Glomerular endothelial cell (primary cell): ENCODE measurements at regions not wholly inside any gene's neighbourhood (a gene's known extent, or its start where the extent isn't known, plus 50 kb on each side); places are given as distances from the start of the nearest gene placed in this dataset.
"Not testable (repeated sequence)": the region's sequence is repeated elsewhere in the genome, so short reads cannot be mapped to it uniquely, and the experiment has no call there.

Experiments used
- DNase-seq: peaks from one replicate; pipeline ENCODE4 v3.0.0-alpha.2; 2011; ENCODE audit warnings: low read depth, low spot score; ENCODE audit errors: extremely low read depth

DNA sequence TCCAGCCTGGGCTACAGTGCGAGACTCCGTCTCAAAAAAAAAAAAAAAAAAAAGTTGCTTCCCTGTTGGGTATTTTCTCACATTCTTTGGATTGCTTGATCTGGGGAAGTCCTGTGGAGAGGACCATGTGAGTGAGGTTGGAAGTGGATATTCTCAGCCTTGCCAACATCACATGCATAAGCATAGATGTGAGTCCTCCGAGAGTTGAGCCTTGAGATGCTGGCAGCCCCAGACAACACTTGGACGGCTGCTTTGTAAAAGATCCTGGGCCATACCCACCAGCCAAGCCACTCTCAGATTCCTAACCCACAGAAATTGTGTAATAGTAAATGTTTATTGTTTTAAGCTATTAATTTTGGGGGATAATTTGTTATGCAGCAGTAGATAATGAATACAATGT, 1570.0 kb upstream of the GOT2 start:
- no peak for DNase-seq

DNA sequence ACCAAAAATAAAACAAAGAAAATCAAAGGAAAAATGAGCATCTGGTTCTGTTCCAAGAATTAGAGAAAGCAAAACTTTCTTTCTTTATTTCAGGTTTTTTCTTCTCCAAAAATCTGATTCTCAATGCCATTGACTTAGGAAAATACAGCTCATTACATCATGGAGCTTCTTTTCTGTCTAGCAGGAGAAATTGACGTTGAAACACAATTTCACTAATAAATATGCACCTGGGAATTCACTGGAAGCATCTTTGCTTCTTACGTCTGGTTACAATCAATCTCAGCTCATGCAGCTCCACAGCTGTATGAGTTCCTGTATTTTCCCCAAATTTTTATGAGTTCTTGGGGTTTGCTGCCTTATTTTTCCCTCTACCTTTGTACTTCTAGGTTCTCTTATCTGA, 1568.6 kb upstream of the GOT2 start:
- DNase-seq, result no peak

DNA sequence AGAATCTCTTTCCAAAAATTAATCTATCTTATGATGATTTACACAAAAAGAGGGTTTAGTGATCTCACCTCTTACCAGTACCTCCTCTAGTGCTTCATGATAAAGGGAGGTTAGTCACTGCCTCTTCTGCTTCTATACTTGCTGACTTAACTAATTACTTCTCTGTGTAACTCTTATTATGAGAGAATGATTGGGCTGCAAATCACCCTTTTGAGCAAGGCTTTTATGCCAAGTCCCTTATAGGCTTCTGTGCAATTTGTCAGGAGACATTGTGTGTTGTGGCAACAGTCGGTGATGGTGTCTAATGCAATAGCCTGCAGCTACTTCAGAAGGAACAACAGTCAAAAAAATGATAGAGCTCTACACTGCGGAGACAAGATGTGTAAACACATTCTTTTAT, 1568.1 kb upstream of the GOT2 start:
- DNase-seq, result no peak

DNA sequence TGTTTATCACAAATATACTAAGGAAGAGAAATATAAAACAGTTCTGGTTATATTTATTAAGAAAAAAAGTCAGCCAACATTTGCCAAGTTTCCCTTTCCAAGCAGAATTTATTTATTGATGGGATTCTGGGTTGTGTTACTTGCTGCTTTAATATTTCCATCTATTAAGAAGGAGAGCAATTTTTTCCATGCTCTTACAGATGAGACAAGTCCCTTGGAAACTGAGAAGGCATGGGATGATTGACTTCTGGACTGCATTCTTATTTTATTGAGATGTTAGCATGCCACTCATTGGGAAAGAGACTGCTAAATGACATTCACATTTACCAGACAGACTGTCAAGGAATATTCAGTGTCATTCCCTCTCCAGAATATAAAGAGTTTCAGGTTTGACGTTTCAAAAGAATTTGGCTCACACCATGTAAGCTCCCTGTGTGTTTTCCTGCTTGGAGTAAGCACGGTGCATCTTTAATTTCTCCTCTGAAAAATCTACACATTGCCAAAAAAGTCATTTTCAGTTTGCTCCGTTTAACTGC, 1565.2 kb upstream of the GOT2 start:
- no peak for DNase-seq

DNA sequence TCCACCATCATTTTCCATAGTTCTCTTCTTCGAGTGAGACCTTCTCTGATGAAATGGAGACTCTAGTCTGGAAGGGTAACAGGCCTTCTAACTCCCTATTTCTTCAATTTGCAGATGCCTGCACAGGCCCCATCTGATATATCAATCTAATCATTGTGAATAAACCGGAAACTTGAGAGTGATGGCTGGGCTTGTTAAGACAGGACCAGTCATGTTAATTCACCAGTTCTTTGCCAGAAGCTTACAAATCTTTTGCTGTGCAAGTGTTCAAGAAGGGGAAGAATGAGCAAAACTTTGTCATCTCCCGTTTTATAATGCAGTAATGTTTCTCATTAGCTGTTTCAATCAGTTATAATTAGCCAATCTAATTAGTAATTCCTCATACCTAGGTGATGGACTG, 1561.3 kb upstream of the GOT2 start:
- DNase-seq, result no peak

DNA sequence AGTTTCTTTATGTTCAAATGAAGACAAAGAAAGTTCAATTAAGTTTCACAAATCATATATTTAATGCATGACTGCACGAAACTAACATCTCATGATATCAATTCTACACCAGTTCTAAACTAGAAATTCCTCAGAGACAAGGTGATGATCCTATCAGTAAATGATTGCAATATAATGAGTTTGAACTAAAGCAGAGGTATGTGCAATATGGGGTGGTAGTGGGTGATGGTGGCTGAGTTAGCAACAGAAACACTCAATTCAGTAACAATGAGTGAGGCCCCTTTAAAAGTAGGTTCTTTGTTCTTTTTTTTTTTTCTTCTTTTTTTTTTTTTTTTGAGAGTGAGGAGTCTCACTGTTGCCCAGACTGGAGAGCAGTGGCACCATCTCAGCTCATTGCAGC, 1551.7 kb upstream of the GOT2 start:
- DNase-seq, result no peak

DNA sequence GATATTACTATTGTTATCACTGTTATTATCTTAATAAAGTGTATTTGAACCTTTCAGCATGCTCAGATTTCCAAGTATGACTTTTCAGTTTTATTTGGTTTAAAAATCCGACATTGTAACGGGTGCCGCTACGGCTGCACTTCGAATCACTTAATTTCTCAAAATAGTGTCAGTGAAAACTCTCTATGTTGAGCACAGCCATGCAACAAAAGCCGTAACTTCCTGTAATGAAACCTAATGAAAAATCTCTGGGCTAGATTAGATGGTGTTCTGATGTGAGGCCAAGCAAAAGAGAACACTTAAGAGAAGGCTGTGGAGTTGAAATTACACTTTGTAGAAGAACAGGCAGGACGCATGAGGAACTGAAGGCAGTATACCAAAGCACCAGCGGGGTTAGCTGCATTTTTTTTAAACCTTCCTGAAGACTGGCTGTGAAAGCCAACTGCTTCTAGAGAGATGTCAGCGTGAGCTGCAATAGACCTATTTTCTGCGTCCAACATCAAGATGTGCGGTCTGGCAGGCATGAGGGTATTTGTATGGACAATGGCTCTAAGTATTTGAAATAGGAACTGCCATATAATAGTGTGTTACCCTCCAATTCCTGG, 1545.0 kb upstream of the GOT2 start:
- DNase-seq, result no peak

DNA sequence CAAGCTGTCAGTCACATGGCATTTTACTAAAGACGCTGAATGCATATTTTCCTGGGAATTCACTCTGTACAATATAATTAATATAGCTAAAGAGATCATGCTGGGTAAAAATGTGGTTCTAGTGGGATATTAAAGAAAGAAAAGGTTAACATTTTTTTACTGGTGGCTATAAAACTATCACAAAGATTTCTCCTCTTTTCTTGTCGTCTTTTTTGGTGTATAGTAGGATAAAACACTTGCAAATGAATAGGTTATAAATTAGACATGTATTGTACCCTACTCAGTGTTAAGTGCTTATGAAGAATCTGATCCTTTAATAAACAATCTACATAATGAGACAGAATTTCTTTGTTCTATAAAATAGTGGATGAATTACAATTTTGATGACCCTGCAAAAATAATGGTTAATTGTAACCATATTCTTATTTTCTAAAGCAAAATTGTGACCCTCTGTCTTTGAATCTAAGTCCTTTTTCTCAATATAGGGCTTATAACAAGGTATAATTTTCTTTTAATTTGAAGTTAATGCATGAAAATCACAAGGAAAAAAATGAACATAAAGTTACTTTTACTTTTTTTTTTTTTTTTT, 1540.4 kb upstream of the GOT2 start:
- DNase-seq, result no peak

DNA sequence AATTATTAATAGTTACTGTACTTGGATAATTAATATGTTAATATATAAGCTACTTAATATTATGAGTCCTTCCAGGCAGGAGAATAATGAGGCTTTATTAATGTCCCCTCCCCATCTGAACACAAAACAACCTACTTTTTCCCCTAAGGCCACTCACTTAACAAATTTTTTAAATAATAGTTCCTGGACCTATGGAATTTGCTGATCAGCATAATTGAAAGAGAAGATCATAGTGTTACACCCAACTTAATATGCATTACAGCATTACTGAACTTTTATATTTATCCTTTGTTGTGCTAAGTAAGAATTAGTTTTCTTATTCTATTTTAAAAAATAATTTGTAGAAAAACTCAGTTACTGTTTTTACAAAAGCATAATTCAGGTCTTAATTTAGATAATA, 1537.7 kb upstream of the GOT2 start:
- no peak for DNase-seq

DNA sequence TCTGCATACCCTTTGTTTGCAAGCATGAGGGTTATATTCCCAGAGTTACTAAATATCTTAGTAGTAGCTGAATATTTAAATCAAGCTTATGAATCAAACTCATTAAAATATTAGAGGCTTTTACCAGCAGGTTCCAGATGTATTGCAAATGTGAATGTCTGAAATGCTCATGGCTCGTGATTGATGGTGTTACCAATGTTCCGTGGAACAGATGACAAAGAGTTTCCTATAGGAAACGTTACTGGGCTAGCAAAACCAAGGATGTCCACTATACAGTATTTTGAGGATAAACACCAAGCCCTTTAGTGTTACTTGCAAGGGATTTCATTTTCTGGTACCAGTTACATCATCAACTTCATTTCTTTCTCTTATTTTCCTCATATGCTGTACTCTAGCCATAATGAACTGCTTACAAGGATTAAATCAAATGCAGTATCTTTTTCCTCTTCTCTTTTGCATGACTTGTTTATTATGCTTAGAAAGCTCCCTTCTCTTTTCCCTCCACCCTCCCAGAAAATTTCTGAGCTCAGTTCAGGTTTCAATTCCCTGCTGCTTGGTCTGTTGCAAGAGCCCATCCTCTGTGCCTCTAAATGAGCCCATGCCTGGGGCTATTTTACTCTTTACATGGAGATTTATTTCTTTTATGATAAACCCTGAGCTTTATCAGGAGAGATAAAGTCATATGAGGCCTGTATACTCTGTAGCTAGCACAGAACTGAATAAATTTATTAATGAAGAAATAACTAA, 1537.1 kb upstream of the GOT2 start:
- DNase-seq, result no peak

DNA sequence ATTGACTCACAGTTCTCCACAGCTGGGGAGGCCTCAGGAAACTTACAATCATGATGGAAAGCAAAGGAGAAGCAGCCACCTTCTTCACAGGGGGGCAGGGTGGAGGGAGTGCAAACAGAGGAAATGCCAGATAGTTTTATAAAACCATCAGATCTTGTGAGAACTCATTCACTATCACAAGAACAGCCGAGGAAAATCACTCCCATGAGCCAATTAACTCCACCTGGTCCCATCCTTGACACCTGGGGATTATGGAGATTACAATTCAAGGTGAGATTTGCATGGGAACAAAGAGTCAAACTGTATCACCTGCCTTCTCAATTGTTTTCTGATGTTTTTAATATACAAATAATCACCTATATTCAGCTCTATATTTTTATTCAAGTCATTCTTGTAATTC, 1527.3 kb upstream of the GOT2 start:
- no peak for DNase-seq

DNA sequence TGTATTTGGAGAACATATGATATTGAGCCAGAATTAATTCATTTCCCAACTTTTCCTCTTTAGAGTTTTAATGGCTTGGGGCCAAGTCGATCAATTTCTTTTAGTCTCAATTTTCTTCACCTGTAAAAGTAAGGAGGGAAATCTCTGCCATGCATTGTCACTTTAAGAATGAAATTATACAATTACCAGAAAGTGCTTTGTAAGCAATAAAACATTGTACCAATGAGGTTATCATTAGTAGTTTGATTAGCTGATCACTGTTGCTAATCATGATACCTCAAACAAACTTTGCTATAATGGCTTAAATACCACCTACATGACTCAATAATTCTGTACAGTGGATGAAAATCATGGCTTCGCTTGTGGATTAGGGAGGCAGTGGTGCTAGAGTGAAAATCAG, 1525.8 kb upstream of the GOT2 start:
- DNase-seq, result no peak

DNA sequence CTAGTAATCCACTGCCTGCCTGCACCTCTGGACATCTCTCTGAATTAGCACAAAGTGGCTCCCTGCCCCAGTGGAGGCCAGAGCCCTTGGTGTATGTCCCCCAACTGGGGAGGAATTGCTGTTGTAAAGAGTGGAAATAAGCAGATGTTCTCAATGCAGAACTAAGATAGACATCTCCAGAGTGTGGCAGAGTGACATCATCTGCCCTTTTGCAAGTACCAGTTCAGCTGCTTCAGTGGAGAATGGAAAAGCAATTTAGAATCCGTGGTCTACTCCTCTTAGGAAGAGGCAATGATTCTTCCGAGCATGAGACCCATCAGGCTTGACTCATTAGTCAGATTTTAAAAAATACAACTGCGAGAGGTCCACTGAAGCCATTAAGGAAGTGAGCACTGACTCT, 1512.0 kb upstream of the GOT2 start:
- DNase-seq, result no peak

DNA sequence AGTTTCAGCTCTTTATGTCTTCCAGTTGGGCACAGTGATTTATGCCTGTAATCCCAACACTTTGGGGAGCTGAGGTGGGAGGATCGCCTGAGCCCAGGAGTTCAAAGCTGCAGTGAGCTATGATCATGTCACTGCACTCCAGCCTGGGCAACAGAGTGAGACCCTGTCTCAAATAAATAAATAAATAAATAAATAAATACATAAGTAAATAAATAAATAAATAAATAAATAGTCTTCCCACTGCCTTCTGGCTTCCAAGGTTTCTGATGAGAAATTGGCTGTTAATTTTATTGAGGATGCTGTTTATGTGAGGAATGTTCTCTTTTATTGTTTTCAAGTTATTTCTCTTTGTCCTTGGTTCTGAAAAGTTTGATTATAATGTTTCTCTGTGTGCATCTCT, 1507.6 kb upstream of the GOT2 start:
- no peak for DNase-seq

DNA sequence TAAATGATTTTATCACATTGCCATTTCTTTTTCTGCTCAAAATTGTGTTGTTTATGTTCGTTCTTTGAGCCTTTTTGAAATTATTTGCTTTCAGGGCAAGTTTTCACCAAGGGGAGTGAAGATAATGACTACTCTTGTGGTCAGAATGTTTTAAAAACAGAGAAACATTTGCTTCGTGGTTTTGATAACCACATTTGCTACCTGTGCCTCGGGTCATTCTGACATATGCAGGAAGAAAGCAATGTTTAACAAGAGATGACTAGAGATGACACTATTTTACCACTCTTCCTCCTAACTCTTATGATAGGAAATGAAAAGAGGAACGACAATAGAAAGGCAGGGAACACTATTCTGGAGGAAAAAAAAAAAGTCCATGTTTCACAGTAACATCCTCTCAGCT, 1496.5 kb upstream of the GOT2 start:
- DNase-seq, result no peak

DNA sequence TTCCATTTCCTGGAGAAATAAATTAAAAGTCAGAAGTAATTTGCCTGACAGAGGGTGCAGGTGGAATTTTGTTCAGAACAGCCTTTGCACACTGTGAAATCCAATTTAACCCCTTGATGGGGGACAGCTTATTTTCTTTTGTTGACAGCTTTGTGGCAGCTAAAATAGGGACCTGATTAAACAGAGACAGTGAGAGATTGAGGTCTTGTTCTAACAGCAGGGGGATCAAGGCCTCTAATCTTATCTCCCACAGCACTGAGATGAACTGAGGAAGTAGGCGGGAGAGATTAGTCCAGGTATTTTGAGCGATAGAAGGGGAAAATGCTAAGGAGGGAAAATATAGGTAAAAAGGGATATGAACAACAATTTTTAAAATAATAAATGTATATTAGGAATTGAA, 1491.4 kb upstream of the GOT2 start:
- no peak for DNase-seq

DNA sequence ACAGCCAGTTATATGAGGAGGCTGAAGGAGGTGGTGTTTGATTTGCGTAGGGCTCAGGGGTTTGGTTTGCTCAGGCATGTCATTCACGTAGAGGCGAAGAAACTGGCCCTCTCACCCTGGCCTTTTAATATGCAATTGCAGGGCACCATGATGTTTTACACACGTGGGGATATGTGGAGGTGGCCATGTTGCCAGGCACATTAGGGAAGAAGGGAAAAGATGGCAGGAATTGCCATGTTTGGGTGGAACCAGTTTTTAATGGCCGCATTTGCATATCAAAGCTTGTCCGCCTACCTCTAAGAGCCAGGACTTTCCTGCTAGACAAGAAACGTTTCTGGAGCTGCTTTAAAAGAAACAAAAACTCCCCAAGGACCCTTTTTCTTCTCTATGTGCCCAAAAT, 1483.7 kb upstream of the GOT2 start:
- no peak for DNase-seq

DNA sequence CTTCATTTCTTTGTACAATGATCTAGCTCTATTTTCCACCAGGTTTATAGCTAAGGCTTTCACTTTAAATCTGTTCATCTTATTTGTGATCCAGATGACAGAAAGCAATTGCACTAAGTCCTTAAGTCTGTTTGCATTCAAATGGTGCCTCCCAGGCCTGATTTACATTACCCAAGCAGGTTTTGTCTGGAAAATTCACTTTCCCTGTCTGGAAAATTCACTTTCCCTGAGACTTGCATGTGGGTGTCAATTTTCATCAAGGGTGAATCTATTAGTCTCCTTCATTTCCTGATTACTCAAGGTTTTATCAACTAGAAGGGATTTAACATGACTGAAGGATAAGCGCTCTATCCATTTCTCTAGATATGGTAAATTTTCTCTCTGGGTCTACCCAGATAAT, 1480.2 kb upstream of the GOT2 start:
- DNase-seq, result no peak

DNA sequence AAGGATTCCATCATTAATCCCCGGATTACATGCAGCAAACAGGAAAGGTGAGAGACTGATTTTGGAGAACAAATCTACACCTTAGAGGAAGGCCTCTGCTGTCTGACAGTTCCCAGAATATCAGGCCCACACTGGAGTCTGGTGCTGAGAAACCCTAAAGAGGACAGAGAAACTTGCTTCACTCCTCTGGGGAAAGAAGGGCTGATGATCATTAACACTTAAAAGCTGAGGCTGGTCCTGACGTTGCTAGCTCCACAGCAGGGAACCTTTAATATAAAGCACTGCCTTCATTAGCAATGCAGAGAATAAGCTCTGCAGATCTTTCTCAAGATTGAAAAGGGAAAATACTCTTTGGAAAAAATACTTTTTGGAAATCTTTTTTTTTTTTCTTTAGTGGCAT, 1472.4 kb upstream of the GOT2 start:
- no peak for DNase-seq

DNA sequence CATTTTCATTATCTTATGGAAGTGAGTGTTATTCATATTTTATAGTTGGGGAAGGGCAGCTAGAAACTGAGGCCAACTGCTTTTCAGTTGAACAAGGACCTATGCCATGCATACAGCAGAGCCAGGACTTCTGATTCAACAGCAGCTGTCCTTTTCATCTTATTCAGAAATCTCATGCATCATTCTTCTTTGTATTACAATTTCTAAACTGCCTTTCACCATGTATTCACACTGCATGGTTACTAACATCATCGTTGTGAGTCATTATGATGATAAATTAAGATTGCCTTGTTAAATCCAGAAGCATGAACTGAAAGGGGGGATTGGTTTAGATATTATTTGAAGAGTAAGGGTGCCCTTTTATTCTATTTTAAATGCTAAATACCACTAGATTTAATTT, 1470.1 kb upstream of the GOT2 start:
- DNase-seq, result no peak

DNA sequence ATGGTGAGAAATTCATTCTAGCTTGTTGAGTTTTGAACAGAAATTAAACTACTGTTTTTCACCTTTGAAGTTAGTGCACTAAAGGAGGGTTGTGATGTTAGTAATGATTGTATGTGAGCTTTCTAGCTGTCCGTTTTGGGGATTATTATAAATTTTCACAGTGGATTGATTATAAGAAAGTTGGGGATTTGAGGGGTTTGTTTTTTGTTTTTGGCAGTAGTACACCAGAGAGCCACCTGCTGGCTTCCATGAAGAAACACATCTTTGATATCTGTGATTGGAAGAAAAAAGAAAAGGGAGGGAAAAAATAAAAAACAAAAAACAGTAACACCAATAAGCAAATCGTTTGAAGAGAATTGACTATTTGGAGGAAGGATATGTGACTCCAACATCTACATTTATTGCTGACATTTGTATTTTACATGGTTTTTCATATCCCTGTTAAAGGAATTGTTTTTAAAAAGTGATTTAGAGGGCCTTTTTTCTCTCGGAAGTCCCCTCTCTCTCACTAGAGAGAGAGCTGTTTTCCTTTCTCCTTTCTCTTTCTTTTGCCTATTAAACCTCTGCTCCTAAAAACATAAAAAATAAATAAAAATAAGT, 1469.5 kb upstream of the GOT2 start:
- no peak for DNase-seq

DNA sequence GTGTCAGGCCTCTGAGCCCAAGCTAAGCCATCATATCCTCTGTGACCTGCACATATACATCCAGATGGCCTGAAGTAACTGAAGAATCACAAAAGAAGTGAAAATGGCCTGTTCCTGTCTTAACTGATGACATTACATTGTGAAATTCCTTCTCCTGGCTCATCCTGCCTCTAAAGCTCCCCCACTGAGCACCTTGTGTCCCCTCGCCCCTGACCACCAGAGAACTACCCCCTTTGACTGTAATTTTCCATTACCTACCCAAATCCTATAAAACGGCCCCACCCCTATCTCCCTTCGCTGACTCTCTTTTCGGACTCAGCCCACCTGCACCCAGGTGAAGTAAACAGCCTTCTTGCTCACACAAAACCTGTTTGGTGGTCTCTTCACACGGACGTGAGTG, 1466.6 kb upstream of the GOT2 start:
- not testable (repeated sequence) for DNase-seq
